CD14-positive monocyte (primary cell): ENCODE measurements at regions not wholly inside any gene's neighbourhood (a gene's known extent, or its start where the extent isn't known, plus 50 kb on each side); places are given as distances from the start of the nearest gene placed in this dataset.

ENCODE experiments used
- DNase-seq, 3 donors: peaks; one replicate each; pipeline ENCODE4 v3.0.0-alpha.2; 2011 to 2022
- H2AFZ ChIP-seq: 2 replicates; pipeline ENCODE4 v1.6.0; 2012; ENCODE audit warnings: mild to moderate bottlenecking, low read depth, low read length, inconsistent platforms; ENCODE audit not compliant: insufficient read depth, poor library complexity, severe bottlenecking
- H3K27ac ChIP-seq, 2 donors: 1 replicate in 1 of 2; 2 replicates in 1 of 2; pipeline ENCODE4 v1.5.1; 2012 to 2013; ENCODE audit warnings: low read length in 2 of 2, control low read depth in 1 of 2, inconsistent platforms in 1 of 2, low read depth in 1 of 2, mild to moderate bottlenecking in 1 of 2
- H3K27me3 ChIP-seq, 2 donors: one replicate each; pipeline versions ENCODE4 v1.6.0 to v1.6.1; 2011 to 2013; ENCODE audit warnings: low read length in 2 of 2; ENCODE audit not compliant: control insufficient read depth in 2 of 2, insufficient read depth in 2 of 2
- H3K36me3 ChIP-seq, 2 donors: replicated peaks in 1 of 2; 1 replicate in 1 of 2; 2 replicates in 1 of 2; pipeline versions ENCODE4 v1.5.1 to v1.6.1; 2012 to 2013; ENCODE audit warnings: low read length in 2 of 2, control low read depth in 1 of 2, inconsistent platforms in 1 of 2, mild to moderate bottlenecking in 1 of 2; ENCODE audit not compliant: insufficient read depth in 2 of 2, control insufficient read depth in 1 of 2
- H3K4me1 ChIP-seq, 2 donors: 1 replicate in 1 of 2; 2 replicates in 1 of 2; pipeline versions ENCODE4 v1.5.1 to v1.6.1; 2012 to 2013; ENCODE audit warnings: low read length in 2 of 2, control low read depth in 1 of 2, inconsistent platforms in 1 of 2, mild to moderate bottlenecking in 1 of 2, moderate library complexity in 1 of 2; ENCODE audit not compliant: insufficient read depth in 2 of 2, control insufficient read depth in 1 of 2
- H3K4me2 ChIP-seq: replicated peaks from 2 replicates; pipeline ENCODE3; 2012; ENCODE audit warnings: low read length, moderate library complexity, mild to moderate bottlenecking; ENCODE audit not compliant: poor library complexity, severe bottlenecking; ENCODE audit errors: extremely low read depth
- H3K4me3 ChIP-seq, 3 experiments: fragments of 200-600 bp in 1 of 3; sonication (generic) in 1 of 3; replicated peaks in 1 of 3; 1 replicate in 2 of 3; 2 replicates in 1 of 3; pipeline ENCODE4 v1.5.1; 2011 to 2013; ENCODE audit warnings: low read length in 3 of 3, mild to moderate bottlenecking in 3 of 3, control low read depth in 2 of 3, low read depth in 2 of 3, inconsistent platforms in 1 of 3, moderate library complexity in 1 of 3
- H3K79me2 ChIP-seq: 2 replicates; pipeline ENCODE4 v1.6.0; 2012; ENCODE audit warnings: mild to moderate bottlenecking, control low read depth, inconsistent platforms, low read length, moderate library complexity; ENCODE audit not compliant: insufficient read depth
- H3K9ac ChIP-seq: 2 replicates; pipeline ENCODE4 v1.6.0; 2017; ENCODE audit warnings: low read length, mild to moderate bottlenecking; ENCODE audit not compliant: insufficient read depth, poor library complexity, severe bottlenecking
- H3K9me3 ChIP-seq, 2 donors: replicated peaks in 1 of 2; 1 replicate in 1 of 2; 2 replicates in 1 of 2; pipeline versions ENCODE4 v1.5.1 to v1.6.1; 2012 to 2013; ENCODE audit warnings: low read length in 2 of 2, control low read depth in 1 of 2; ENCODE audit not compliant: control insufficient read depth in 1 of 2, insufficient read depth in 1 of 2
- H4K20me1 ChIP-seq: 2 replicates; pipeline ENCODE4 v1.6.0; 2012; ENCODE audit warnings: mild to moderate bottlenecking, low read length, control low read depth, moderate library complexity; ENCODE audit not compliant: insufficient read depth
- H3K27ac Mint-ChIP-seq, 7 donors: one replicate each; pipeline ENCODE4 v1.8.0; 2020; ENCODE audit warnings: mild to moderate bottlenecking in 7 of 7, mixed read lengths in 7 of 7, moderate library complexity in 6 of 7, inconsistent platforms in 2 of 7
- H3K27me3 Mint-ChIP-seq, 3 donors: one replicate each; pipeline ENCODE4 v1.8.0; 2021 to 2022; ENCODE audit warnings: low read depth in 3 of 3, mild to moderate bottlenecking in 3 of 3, mixed read lengths in 3 of 3, moderate library complexity in 3 of 3, inconsistent platforms in 1 of 3
- H3K36me3 Mint-ChIP-seq, 2 donors: one replicate each; pipeline ENCODE4 v1.8.0; 2020; ENCODE audit warnings: mixed read lengths in 2 of 2, inconsistent platforms in 1 of 2, mild to moderate bottlenecking in 1 of 2
- H3K4me1 Mint-ChIP-seq: one replicate; pipeline ENCODE4 v1.8.0; 2020; ENCODE audit warnings: mild to moderate bottlenecking, mixed read lengths
- H3K4me3 Mint-ChIP-seq, 2 donors: one replicate each; pipeline ENCODE4 v1.8.0; 2020; ENCODE audit warnings: mild to moderate bottlenecking in 2 of 2, mixed read lengths in 2 of 2, moderate library complexity in 1 of 2
- H3K9me3 Mint-ChIP-seq, 7 donors: one replicate each; pipeline ENCODE4 v1.8.0; 2020 to 2022; ENCODE audit warnings: mixed read lengths in 7 of 7, mild to moderate bottlenecking in 6 of 7, moderate library complexity in 6 of 7, inconsistent platforms in 2 of 7
- CTCF ChIP-seq: fragments of 200-600 bp; IDR thresholded peaks from one replicate; pipeline ENCODE4 v1.8.0; 2022; ENCODE audit warnings: antibody characterized with exemption, mild to moderate bottlenecking
- WGBS: methylation state at CpG from one replicate; pipeline ENCODE4 v1.1.5; 2013; ENCODE audit warnings: missing lambda C conversion rate; ENCODE audit not compliant: insufficient coverage; 5-methylcytosine and 5-hydroxymethylcytosine counted together
- intact Hi-C, 2 donors: fragments of 100-400 bp; cut with micrococcal nuclease; formaldehyde crosslinking; loops; one replicate each; pipeline versions ENCODE4 v1.15.0 to v1.15.1; 2023

GRCh38 chr4:188904617-188905016, 765.4 kb downstream of the TRIML1 start:
- H3K9ac ChIP-seq = no peak overlapping the region

GRCh38 chr4:188905248-188905647, 766.0 kb downstream of the TRIML1 start:
- no peak overlapping the region for H3K4me3 ChIP-seq
- no peaks in the 10 kb centered on the region for H3K27me3 ChIP-seq
- Mint-ChIP-seq H3K27ac (no peak overlapping the region), H3K4me3 (no peak overlapping the region), H3K36me3 (no peaks in the 10 kb centered on the region), H3K9me3 (peaks cover 1 to 8% (median 3%) of the 10 kb centered on the region in 7 donors), H3K4me1 (no peaks in the 10 kb centered on the region), H3K27me3 (no peaks in the 10 kb centered on the region)
- no peak for DNase-seq
- no peaks in the 10 kb centered on the region for H4K20me1 ChIP-seq
- no peak overlapping the region for H3K4me2 ChIP-seq
- no peak overlapping the region for H2AFZ ChIP-seq
- WGBS = 82% methylated on average over 14 of the region's 18 CpGs
- TF ChIP-seq CTCF = no peak
- H3K79me2 ChIP-seq = no peaks in the 10 kb centered on the region
- H3K4me1 ChIP-seq = no peaks in the 10 kb centered on the region
- H3K36me3 ChIP-seq = no peaks in the 10 kb centered on the region
- intact Hi-C loops = no loop called here
- peaks cover 0 to 6% of the 10 kb centered on the region in 2 donors for H3K9me3 ChIP-seq
- H3K27ac ChIP-seq = no peak overlapping the region
- H3K9ac ChIP-seq = no peak overlapping the region

More at GRCh38 chr4:188904617-188905016, 765.4 kb downstream of the TRIML1 start:
- no peak overlapping the region for H3K27ac Mint-ChIP-seq
- H2AFZ ChIP-seq = no peak overlapping the region
- peaks cover 1 to 8% (median 3%) of the 10 kb centered on the region in 7 donors for H3K9me3 Mint-ChIP-seq
- no peaks in the 10 kb centered on the region for H4K20me1 ChIP-seq
- H3K27me3 ChIP-seq = no peaks in the 10 kb centered on the region
- no peaks in the 10 kb centered on the region for H3K4me1 ChIP-seq
- H3K36me3 ChIP-seq = no peaks in the 10 kb centered on the region
- intact Hi-C loops = no loop called here
- no peak for TF ChIP-seq CTCF
- 89% methylated on average over 10 of the region's 12 CpGs for WGBS
- no peak for DNase-seq
- H3K4me3 Mint-ChIP-seq = no peak overlapping the region
- no peak overlapping the region for H3K4me3 ChIP-seq
- H3K4me2 ChIP-seq = no peak overlapping the region
- no peaks in the 10 kb centered on the region for H3K4me1 Mint-ChIP-seq
- H3K27me3 Mint-ChIP-seq = no peaks in the 10 kb centered on the region
- no peaks in the 10 kb centered on the region for H3K36me3 Mint-ChIP-seq
- H3K79me2 ChIP-seq = no peaks in the 10 kb centered on the region
- H3K27ac ChIP-seq = no peak overlapping the region
- peaks cover 0 to 6% of the 10 kb centered on the region in 2 donors for H3K9me3 ChIP-seq
